ENCODE measurements at regions not wholly inside any gene's neighbourhood (a gene's known extent, or its start where the extent isn't known, plus 50 kb on each side); places are given as distances from the start of the nearest gene placed in this dataset.

DNA sequence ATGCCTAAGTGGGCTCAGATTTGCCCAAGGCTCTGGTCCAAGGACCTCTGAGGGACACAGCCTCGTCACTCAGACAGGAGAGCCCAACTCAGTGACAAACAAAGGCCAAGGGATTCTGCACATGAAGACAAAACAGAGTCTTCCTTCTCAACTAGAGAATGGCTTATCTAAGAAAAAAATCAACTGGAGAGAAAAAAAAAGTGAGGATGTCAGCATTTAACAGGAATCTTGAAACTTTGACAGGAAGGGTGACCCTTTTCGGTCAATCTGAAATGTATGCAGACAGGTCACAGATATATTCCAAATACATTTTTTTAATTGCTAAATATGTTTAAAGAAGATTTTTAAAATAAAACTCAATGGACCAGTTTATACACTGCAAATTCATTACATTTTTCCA is 154.5 kb downstream of the ETS2 start:
- no peak overlapping the region for H3K9ac ChIP-seq (ENCODE audit: low read depth, low read length)
- TF ChIP-seq, protein P1, sequence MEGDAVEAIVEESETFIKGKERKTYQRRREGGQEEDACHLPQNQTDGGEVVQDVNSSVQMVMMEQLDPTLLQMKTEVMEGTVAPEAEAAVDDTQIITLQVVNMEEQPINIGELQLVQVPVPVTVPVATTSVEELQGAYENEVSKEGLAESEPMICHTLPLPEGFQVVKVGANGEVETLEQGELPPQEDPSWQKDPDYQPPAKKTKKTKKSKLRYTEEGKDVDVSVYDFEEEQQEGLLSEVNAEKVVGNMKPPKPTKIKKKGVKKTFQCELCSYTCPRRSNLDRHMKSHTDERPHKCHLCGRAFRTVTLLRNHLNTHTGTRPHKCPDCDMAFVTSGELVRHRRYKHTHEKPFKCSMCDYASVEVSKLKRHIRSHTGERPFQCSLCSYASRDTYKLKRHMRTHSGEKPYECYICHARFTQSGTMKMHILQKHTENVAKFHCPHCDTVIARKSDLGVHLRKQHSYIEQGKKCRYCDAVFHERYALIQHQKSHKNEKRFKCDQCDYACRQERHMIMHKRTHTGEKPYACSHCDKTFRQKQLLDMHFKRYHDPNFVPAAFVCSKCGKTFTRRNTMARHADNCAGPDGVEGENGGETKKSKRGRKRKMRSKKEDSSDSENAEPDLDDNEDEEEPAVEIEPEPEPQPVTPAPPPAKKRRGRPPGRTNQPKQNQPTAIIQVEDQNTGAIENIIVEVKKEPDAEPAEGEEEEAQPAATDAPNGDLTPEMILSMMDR (IDR thresholded peaks at IDR 0.05; ENCODE audit: borderline replicate concordance, extremely low read depth, low read length, poor library complexity, severe bottlenecking): no peak
- TF ChIP-seq EZH2 (IDR thresholded peaks at IDR 0.05; ENCODE audit: borderline replicate concordance, low read depth, low read length, severe bottlenecking): no peak
- H3K4me3 ChIP-seq (ENCODE audit: low read depth in 1 of 2, low read length in 2 of 2): no peak overlapping the region
- peaks cover 39% of the 10 kb centered on the region for H3K4me1 ChIP-seq (ENCODE audit: insufficient read depth, low read length)
- H3K27me3 ChIP-seq (ENCODE audit: insufficient read depth, low read length, poor library complexity): no peaks in the 10 kb centered on the region
- H4K20me1 ChIP-seq (ENCODE audit: insufficient read depth, low read length): no peaks in the 10 kb centered on the region
- no peaks in the 10 kb centered on the region for H3K36me3 ChIP-seq (ENCODE audit: insufficient read depth, low read length)
- no peak for ATAC-seq (ENCODE audit: insufficient read depth, low read depth)
- H3K4me2 ChIP-seq (ENCODE audit: insufficient read depth, low read length): no peak overlapping the region
- H3K27ac ChIP-seq (ENCODE audit: low read length): peak overlapping the region; percentile 88
- peaks cover 6% of the 10 kb centered on the region for H3K9me3 ChIP-seq (ENCODE audit: insufficient read depth, low read length, severe bottlenecking)
- no peaks in the 10 kb centered on the region for H3K79me2 ChIP-seq (ENCODE audit: insufficient read depth, low read length)
- DNase-seq: no peak
- 0 out of 2 replicates have a peak overlapping the region, but pooled peaks have one; percentile 0 for H2AFZ ChIP-seq (ENCODE audit: low read depth, low read length)

DNA sequence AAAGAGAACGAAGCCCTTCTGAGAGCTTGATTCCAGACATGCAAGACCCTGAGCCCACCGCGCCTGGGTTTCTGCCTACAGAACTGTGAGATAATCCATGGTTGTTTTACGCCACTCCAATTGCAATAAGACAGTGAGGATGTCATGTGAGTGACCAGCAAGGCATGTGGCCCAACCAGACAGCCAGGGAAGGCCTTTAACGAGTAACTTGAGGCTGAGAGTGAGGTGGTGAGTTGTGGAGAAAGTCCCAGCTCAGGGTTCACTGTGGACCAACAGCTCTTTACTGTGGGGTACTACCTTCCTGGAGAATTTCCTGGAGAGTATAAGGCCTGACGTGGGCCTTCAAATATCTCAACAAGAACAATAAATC is 153.9 kb downstream of the ETS2 start:
- peak overlapping the region; percentile 88 for H3K27ac ChIP-seq (ENCODE audit: low read length)
- no peak for DNase-seq

DNA sequence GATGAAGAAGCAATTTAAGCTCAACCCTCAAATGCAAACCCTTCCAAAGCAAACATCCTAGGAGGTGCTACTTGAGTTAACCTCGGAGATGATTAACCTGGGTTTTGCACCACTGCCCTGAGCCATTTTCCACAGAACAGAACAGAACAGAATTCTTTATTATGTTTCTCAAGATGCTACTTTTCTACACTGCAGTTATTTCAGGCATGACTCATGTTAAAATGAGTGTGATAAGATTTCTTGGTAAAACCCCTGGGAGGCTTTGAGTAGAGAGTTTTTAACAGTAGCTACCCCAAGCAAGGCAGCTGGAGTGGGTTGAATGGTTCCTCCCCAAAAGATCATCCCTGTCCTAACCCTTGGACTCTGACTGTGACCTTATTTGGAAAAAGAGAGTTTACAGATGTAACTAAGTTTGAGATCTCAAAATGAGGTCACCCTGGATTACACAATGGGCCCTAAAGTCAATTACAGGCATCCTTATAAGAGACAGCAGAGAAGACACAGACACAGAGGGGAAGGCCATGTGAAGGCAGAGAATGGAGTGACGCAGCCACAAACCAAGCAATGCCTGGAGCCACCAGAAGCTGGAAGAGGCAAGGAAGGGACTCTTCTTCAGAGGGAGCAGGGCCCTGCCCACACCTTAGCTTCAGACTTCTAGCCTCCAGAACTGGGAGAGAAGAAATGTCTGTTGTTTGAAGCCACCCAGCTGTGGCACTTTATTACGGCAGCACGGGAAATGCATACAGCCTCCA is 153.4 kb downstream of the ETS2 start:
- H3K36me3 ChIP-seq (ENCODE audit: insufficient read depth, low read length): no peaks in the 10 kb centered on the region
- no peak for TF ChIP-seq EZH2 (IDR thresholded peaks at IDR 0.05; ENCODE audit: borderline replicate concordance, low read depth, low read length, severe bottlenecking)
- TF ChIP-seq, protein P1 (IDR thresholded peaks at IDR 0.05; ENCODE audit: borderline replicate concordance, extremely low read depth, low read length, poor library complexity, severe bottlenecking): peak; percentile 2
- peak; percentile 47 for DNase-seq
- peaks cover 44% of the 10 kb centered on the region for H3K4me1 ChIP-seq (ENCODE audit: insufficient read depth, low read length)
- no peak overlapping the region for H3K4me3 ChIP-seq (ENCODE audit: low read depth in 1 of 2, low read length in 2 of 2)
- no peaks in the 10 kb centered on the region for H4K20me1 ChIP-seq (ENCODE audit: insufficient read depth, low read length)
- no peaks in the 10 kb centered on the region for H3K27me3 ChIP-seq (ENCODE audit: insufficient read depth, low read length, poor library complexity)
- no peaks in the 10 kb centered on the region for H3K79me2 ChIP-seq (ENCODE audit: insufficient read depth, low read length)
- peak overlapping the region; percentile 53 for H2AFZ ChIP-seq (ENCODE audit: low read depth, low read length)
- H3K9ac ChIP-seq (ENCODE audit: low read depth, low read length): peak overlapping the region; percentile 34
- H3K9me3 ChIP-seq (ENCODE audit: insufficient read depth, low read length, severe bottlenecking): peaks cover 6% of the 10 kb centered on the region
- no peak overlapping the region for H3K4me2 ChIP-seq (ENCODE audit: insufficient read depth, low read length)
- ATAC-seq (ENCODE audit: insufficient read depth, low read depth): peak; percentile 75
- peak overlapping the region; percentile 88 for H3K27ac ChIP-seq (ENCODE audit: low read length)

More for the DNA sequence above, 153.9 kb downstream of the ETS2 start:
- H3K4me1 ChIP-seq (ENCODE audit: insufficient read depth, low read length): peaks cover 42% of the 10 kb centered on the region
- no peak overlapping the region for H3K4me2 ChIP-seq (ENCODE audit: insufficient read depth, low read length)
- H3K4me3 ChIP-seq (ENCODE audit: low read depth in 1 of 2, low read length in 2 of 2): no peak overlapping the region
- ATAC-seq (ENCODE audit: insufficient read depth, low read depth): no peak
- H3K9me3 ChIP-seq (ENCODE audit: insufficient read depth, low read length, severe bottlenecking): peaks cover 6% of the 10 kb centered on the region
- H2AFZ ChIP-seq (ENCODE audit: low read depth, low read length): peak overlapping the region; percentile 53
- H3K36me3 ChIP-seq (ENCODE audit: insufficient read depth, low read length): no peaks in the 10 kb centered on the region
- no peak for TF ChIP-seq EZH2 (IDR thresholded peaks at IDR 0.05; ENCODE audit: borderline replicate concordance, low read depth, low read length, severe bottlenecking)
- TF ChIP-seq, protein P1 (IDR thresholded peaks at IDR 0.05; ENCODE audit: borderline replicate concordance, extremely low read depth, low read length, poor library complexity, severe bottlenecking): no peak
- no peaks in the 10 kb centered on the region for H3K27me3 ChIP-seq (ENCODE audit: insufficient read depth, low read length, poor library complexity)
- H3K9ac ChIP-seq (ENCODE audit: low read depth, low read length): peak overlapping the region; percentile 34
- H4K20me1 ChIP-seq (ENCODE audit: insufficient read depth, low read length): no peaks in the 10 kb centered on the region
- H3K79me2 ChIP-seq (ENCODE audit: insufficient read depth, low read length): no peaks in the 10 kb centered on the region
